ENCODE measurements at regions not wholly inside any gene's neighbourhood (a gene's known extent, or its start where the extent isn't known, plus 50 kb on each side); places are given as distances from the start of the nearest gene placed in this dataset.

- TF ChIP-seq, protein P1, sequence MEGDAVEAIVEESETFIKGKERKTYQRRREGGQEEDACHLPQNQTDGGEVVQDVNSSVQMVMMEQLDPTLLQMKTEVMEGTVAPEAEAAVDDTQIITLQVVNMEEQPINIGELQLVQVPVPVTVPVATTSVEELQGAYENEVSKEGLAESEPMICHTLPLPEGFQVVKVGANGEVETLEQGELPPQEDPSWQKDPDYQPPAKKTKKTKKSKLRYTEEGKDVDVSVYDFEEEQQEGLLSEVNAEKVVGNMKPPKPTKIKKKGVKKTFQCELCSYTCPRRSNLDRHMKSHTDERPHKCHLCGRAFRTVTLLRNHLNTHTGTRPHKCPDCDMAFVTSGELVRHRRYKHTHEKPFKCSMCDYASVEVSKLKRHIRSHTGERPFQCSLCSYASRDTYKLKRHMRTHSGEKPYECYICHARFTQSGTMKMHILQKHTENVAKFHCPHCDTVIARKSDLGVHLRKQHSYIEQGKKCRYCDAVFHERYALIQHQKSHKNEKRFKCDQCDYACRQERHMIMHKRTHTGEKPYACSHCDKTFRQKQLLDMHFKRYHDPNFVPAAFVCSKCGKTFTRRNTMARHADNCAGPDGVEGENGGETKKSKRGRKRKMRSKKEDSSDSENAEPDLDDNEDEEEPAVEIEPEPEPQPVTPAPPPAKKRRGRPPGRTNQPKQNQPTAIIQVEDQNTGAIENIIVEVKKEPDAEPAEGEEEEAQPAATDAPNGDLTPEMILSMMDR (IDR thresholded peaks at IDR 0.05), result no peak
Observed at GRCh38 chr13:106377341-106377740, 158.1 kb downstream of the EFNB2 start.

DNA sequence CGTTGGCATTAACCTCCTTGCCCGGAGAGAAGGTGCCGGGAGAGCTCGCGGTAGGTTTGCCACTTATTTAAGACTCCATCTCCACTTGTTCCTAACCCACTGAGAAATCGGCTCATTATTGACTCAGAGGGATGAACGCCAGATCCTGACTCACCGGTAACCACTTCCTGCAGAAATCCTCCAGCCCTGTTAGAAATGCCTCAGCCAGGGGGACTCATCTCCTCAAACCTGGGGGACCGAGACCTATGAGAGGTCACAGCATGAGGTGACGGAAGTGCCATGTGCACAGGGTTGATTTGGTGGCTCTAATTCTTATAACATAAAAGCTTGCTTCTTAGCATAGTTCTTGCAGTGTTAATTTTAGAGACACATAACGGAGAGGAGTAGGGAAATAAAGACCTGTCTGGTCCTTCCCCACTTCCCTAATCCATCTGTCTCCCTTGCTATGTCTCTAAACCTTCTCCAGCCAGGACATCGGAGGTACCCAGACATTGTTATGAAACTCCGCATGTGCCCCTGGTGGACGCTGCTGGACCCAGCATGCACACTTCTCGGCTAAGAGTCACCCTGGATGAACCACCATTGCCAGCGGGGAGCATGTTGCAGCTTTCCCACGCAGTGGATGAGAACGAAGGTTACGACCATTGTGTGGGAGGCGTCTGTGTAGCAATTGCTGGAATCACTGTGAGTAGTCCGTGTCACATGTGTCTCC is 158.9 kb downstream of the EFNB2 start:
- DNase-seq (ENCODE audit: low spot score), result no peak
- no peak for ATAC-seq (ENCODE audit: low FRiP score)
- TF ChIP-seq, protein P1 (IDR thresholded peaks at IDR 0.05), result no peak

More at GRCh38 chr13:106377341-106377740, 158.1 kb downstream of the EFNB2 start:
- no peak for DNase-seq (ENCODE audit: low spot score)
- ATAC-seq (ENCODE audit: low FRiP score), result no peak

- TF ChIP-seq, protein P1 (IDR thresholded peaks at IDR 0.05), result no peak
- DNase-seq (ENCODE audit: low spot score) (no peak), ATAC-seq (ENCODE audit: low FRiP score) (no peak)
Observed at GRCh38 chr13:106375085-106375484, 160.4 kb downstream of the EFNB2 start.

- ATAC-seq (ENCODE audit: low FRiP score), result no peak
- DNase-seq (ENCODE audit: low spot score), result no peak
- TF ChIP-seq, protein P1 (IDR thresholded peaks at IDR 0.05), result no peak
Observed at GRCh38 chr13:106374631-106375030, 160.8 kb downstream of the EFNB2 start.

- TF ChIP-seq, protein P1 (IDR thresholded peaks at IDR 0.05), result no peak
- no peak for ATAC-seq (ENCODE audit: low FRiP score)
- no peak for DNase-seq (ENCODE audit: low spot score)
Observed at GRCh38 chr13:106373989-106374572, 161.4 kb downstream of the EFNB2 start.

DNA sequence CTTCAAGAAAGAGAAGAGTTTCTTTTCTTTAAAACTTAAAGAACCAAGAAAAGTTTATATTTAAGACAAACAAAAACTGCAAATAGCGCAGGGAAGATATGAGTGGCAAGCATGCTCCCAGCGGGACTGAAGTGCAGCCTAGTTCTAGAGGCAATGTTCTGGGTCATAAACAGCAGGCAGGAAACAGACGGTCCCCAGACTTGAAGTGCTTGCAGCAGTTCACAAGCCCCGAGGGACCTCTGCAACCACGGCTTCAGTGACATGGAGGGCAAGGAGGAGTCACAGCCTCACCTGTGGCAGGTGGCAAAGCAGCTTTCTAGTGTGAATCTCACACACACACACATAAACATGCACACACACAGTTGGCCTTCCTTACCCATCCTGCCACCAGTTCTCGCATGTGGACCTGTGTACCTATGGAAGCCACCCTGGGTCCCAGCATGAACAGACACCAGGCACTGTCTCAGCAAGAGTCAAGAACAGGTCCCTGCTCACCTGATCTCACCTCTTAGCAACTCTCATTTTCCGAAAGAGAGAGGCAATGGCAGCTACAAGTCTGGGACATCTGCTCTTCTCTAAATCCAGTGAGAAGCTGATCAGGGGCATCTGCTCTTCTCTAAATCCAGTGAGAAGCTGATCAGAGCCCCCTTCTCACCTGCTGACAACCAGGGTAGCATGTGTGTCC is 162.0 kb downstream of the EFNB2 start:
- DNase-seq (ENCODE audit: low spot score) (no peak), ATAC-seq (ENCODE audit: low FRiP score) (no peak)
- TF ChIP-seq, protein P1 (IDR thresholded peaks at IDR 0.05), result no peak

All from omental fat pad (tissue), 3 donors.